ENCODE measurements at regions not wholly inside any gene's neighbourhood (a gene's known extent, or its start where the extent isn't known, plus 50 kb on each side); places are given as distances from the start of the nearest gene placed in this dataset.

DNA sequence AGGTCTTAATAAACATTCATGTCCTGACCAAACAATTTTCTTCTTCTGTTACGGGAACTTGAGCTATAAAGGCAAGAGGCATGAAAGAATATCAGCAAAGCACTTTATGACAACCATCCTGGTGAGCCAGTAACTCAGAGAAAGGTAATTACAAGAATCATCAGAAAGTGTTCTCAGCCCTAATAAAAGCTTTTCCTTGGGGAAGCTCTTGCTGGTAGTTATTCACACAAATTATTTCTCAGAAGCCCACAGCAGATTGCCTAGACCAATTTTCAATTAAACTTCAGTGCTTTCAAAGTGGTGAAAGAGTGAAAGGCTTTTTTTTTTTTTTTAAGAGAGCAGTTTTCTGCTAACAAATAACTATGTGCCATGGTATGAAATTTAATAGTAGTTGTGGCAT, 60.9 kb upstream of the PEX5L start:
- TF ChIP-seq CTCF (IDR thresholded peaks at IDR 0.05; ENCODE audit: poor library complexity, severe bottlenecking) = no peak
- no peak for TF ChIP-seq RAD21 (conservative IDR thresholded peaks at IDR 0.05)
- TF ChIP-seq SMC3 (conservative IDR thresholded peaks at IDR 0.05; ENCODE audit: poor library complexity) = no peak
- no peak for TF ChIP-seq EZH2 (IDR thresholded peaks at IDR 0.05; ENCODE audit: borderline replicate concordance, insufficient read depth, low read length, poor library complexity, severe bottlenecking)
- TF ChIP-seq POLR2AphosphoS5 (IDR thresholded peaks at IDR 0.05) = peak; percentile 22
- no peak for TF ChIP-seq MXI1 (conservative IDR thresholded peaks at IDR 0.05; ENCODE audit: poor library complexity, severe bottlenecking)
- TF ChIP-seq EP300 (conservative IDR thresholded peaks at IDR 0.05; ENCODE audit: poor library complexity, severe bottlenecking) = peak; percentile 8
- no peak for TF ChIP-seq REST (IDR thresholded peaks at IDR 0.05; ENCODE audit: borderline replicate concordance)
